Ectodermal cell (in vitro differentiated cells): ENCODE measurements at regions not wholly inside any gene's neighbourhood (a gene's known extent, or its start where the extent isn't known, plus 50 kb on each side); places are given as distances from the start of the nearest gene placed in this dataset.

ENCODE experiments used
- H3K27ac ChIP-seq: 2 replicates; pipeline ENCODE4 v1.7.0; 2013; ENCODE audit warnings: mild to moderate bottlenecking, low read depth, low read length; ENCODE audit not compliant: insufficient read depth, poor library complexity, severe bottlenecking
- H3K27me3 ChIP-seq: 2 replicates; pipeline ENCODE4 v1.7.0; 2013; ENCODE audit warnings: mild to moderate bottlenecking, low read length; ENCODE audit not compliant: insufficient read depth, control insufficient read depth, poor library complexity, severe bottlenecking
- H3K36me3 ChIP-seq: one replicate; pipeline ENCODE4 v1.7.0; 2013; ENCODE audit warnings: low read length; ENCODE audit not compliant: control insufficient read depth, insufficient read depth
- H3K4me1 ChIP-seq: one replicate; pipeline ENCODE4 v1.7.0; 2013; ENCODE audit warnings: low read length; ENCODE audit not compliant: control insufficient read depth, insufficient read depth
- H3K4me3 ChIP-seq: 2 replicates; pipeline ENCODE4 v1.7.0; 2013; ENCODE audit warnings: low read depth, low read length, control low read depth; ENCODE audit not compliant: insufficient read depth
- H3K9me3 ChIP-seq: 2 replicates; pipeline ENCODE4 v1.7.0; 2013; ENCODE audit warnings: mild to moderate bottlenecking, low read length, moderate library complexity; ENCODE audit not compliant: control insufficient read depth
- WGBS, 2 experiments: methylation state at CpG; one replicate each; pipeline ENCODE4 v1.1.7; 2013; ENCODE audit warnings: missing lambda C conversion rate in 2 of 2; 5-methylcytosine and 5-hydroxymethylcytosine counted together

GRCh38 chr11:24390762-24391161, 106.1 kb upstream of the LUZP2 start:
- no peak overlapping the region for H3K4me3 ChIP-seq
- H3K27ac ChIP-seq = no peak overlapping the region
- no peaks in the 10 kb centered on the region for H3K36me3 ChIP-seq
- H3K9me3 ChIP-seq = no peaks in the 10 kb centered on the region
- H3K4me1 ChIP-seq = no peaks in the 10 kb centered on the region
- no peaks in the 10 kb centered on the region for H3K27me3 ChIP-seq
- 78% methylated on average over 1 of the region's 1 CpG; no CpG with 5 or more reads in 1 of the 2 experiments for WGBS, 2 experiments

GRCh38 chr11:24391167-24391566, 105.7 kb upstream of the LUZP2 start:
- WGBS, 2 experiments = 85 to 100% methylated on average over 1 to 2 of the region's 3 CpGs
- Histone ChIP-seq H3K9me3 (no peaks in the 10 kb centered on the region), H3K27ac (no peak overlapping the region), H3K36me3 (no peaks in the 10 kb centered on the region), H3K4me1 (no peaks in the 10 kb centered on the region), H3K27me3 (no peaks in the 10 kb centered on the region), H3K4me3 (no peak overlapping the region)

- no peaks in the 10 kb centered on the region for H3K36me3 ChIP-seq
- H3K27ac ChIP-seq = no peak overlapping the region
- no peak overlapping the region for H3K4me3 ChIP-seq
- no peaks in the 10 kb centered on the region for H3K27me3 ChIP-seq
- no peaks in the 10 kb centered on the region for H3K4me1 ChIP-seq
- 87 to 90% methylated on average over 10 of the region's 10 CpGs for WGBS, 2 experiments
- no peaks in the 10 kb centered on the region for H3K9me3 ChIP-seq
Measured at GRCh38 chr11:24400059-24400665, 96.7 kb upstream of the LUZP2 start.

- Histone ChIP-seq H3K27ac (no peak overlapping the region), H3K4me3 (no peak overlapping the region), H3K9me3 (no peaks in the 10 kb centered on the region), H3K4me1 (peaks cover 4% of the 10 kb centered on the region), H3K27me3 (no peaks in the 10 kb centered on the region), H3K36me3 (no peaks in the 10 kb centered on the region)
- WGBS, 2 experiments = 61 to 84% methylated on average over 6 of the region's 6 CpGs
Measured at GRCh38 chr11:24406389-24406788, 90.5 kb upstream of the LUZP2 start.

- no peaks in the 10 kb centered on the region for H3K9me3 ChIP-seq
- no peaks in the 10 kb centered on the region for H3K27me3 ChIP-seq
- 96 to 97% methylated on average over 9 of the region's 9 CpGs for WGBS, 2 experiments
- H3K4me1 ChIP-seq = peaks cover 4% of the 10 kb centered on the region
- H3K4me3 ChIP-seq = no peak overlapping the region
- no peak overlapping the region for H3K27ac ChIP-seq
- H3K36me3 ChIP-seq = no peaks in the 10 kb centered on the region
Measured at GRCh38 chr11:24406980-24407379, 89.9 kb upstream of the LUZP2 start.

- H3K27me3 ChIP-seq = no peaks in the 10 kb centered on the region
- H3K4me1 ChIP-seq = peaks cover 4% of the 10 kb centered on the region
- H3K36me3 ChIP-seq = no peaks in the 10 kb centered on the region
- no peaks in the 10 kb centered on the region for H3K9me3 ChIP-seq
- 93 to 98% methylated on average over 3 of the region's 3 CpGs for WGBS, 2 experiments
- no peak overlapping the region for H3K4me3 ChIP-seq
- no peak overlapping the region for H3K27ac ChIP-seq
Measured at GRCh38 chr11:24407733-24408132, 89.1 kb upstream of the LUZP2 start.

- H3K4me3 ChIP-seq = no peak overlapping the region
- no peaks in the 10 kb centered on the region for H3K9me3 ChIP-seq
- H3K27ac ChIP-seq = no peak overlapping the region
- peaks cover 4% of the 10 kb centered on the region for H3K4me1 ChIP-seq
- H3K36me3 ChIP-seq = no peaks in the 10 kb centered on the region
- no peaks in the 10 kb centered on the region for H3K27me3 ChIP-seq
Measured at GRCh38 chr11:24408202-24408601, 88.7 kb upstream of the LUZP2 start.

GRCh38 chr11:24411791-24412190, 85.1 kb upstream of the LUZP2 start:
- Histone ChIP-seq H3K4me1 (no peaks in the 10 kb centered on the region), H3K27ac (no peak overlapping the region), H3K9me3 (no peaks in the 10 kb centered on the region), H3K36me3 (no peaks in the 10 kb centered on the region), H3K27me3 (no peaks in the 10 kb centered on the region), H3K4me3 (no peak overlapping the region)
- 91 to 92% methylated on average over 3 of the region's 3 CpGs for WGBS, 2 experiments

GRCh38 chr11:24412722-24413121, 84.1 kb upstream of the LUZP2 start:
- Histone ChIP-seq H3K27me3 (no peaks in the 10 kb centered on the region), H3K9me3 (no peaks in the 10 kb centered on the region), H3K4me3 (no peak overlapping the region), H3K36me3 (no peaks in the 10 kb centered on the region), H3K27ac (no peak overlapping the region), H3K4me1 (no peaks in the 10 kb centered on the region)
- WGBS, 2 experiments = 96 to 98% methylated on average over 2 of the region's 2 CpGs

GRCh38 chr11:24413391-24413790, 83.5 kb upstream of the LUZP2 start:
- H3K9me3 ChIP-seq = no peaks in the 10 kb centered on the region
- H3K36me3 ChIP-seq = no peaks in the 10 kb centered on the region
- H3K27me3 ChIP-seq = no peaks in the 10 kb centered on the region
- H3K27ac ChIP-seq = no peak overlapping the region
- no peaks in the 10 kb centered on the region for H3K4me1 ChIP-seq
- no peak overlapping the region for H3K4me3 ChIP-seq
- 100% methylated on average over 1 of the region's 1 CpG; no CpG with 5 or more reads in 1 of the 2 experiments for WGBS, 2 experiments
